Uterus (tissue), 2 donors: ENCODE measurements at regions not wholly inside any gene's neighbourhood (a gene's known extent, or its start where the extent isn't known, plus 50 kb on each side); places are given as distances from the start of the nearest gene placed in this dataset.

Source experiments
- POLR2A ChIP-seq, 2 donors: fragments of 450-650 bp; IDR thresholded peaks; one replicate each; pipeline ENCODE4 v1.6.1; 2016; ENCODE audit warnings: antibody characterized with exemption in 2 of 2, mild to moderate bottlenecking in 1 of 2, moderate library complexity in 1 of 2
- TF ChIP-seq, protein P1 (sequence below), 4 experiments: fragments of 200-600 bp in 2 of 4; fragments of 450-650 bp in 2 of 4; sonication (generic) in 2 of 4; IDR thresholded peaks; one replicate each; pipeline ENCODE4 v1.5.1; 2016 to 2019; ENCODE audit warnings: antibody characterized with exemption in 4 of 4, mild to moderate bottlenecking in 2 of 4, moderate library complexity in 1 of 4

DNA sequence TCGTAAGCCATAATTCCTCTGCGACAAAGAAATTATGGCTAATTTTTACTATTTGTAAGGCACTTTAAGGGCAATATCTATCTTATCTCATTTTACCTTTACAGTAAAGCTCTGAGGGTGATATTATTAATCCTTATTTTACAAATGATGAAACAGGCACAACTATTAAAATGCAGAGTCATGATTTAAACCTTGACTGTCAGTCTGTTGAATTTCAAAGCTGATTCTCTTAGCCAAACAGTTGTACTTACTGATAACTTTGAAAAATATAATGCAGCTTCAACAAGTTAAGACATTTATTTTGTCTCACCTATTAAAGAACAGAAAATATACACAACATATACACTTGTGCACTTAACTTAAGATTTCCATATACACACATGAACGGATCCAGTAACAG, 88.2 kb downstream of the SMPDL3A start:
- TF ChIP-seq, protein P1, sequence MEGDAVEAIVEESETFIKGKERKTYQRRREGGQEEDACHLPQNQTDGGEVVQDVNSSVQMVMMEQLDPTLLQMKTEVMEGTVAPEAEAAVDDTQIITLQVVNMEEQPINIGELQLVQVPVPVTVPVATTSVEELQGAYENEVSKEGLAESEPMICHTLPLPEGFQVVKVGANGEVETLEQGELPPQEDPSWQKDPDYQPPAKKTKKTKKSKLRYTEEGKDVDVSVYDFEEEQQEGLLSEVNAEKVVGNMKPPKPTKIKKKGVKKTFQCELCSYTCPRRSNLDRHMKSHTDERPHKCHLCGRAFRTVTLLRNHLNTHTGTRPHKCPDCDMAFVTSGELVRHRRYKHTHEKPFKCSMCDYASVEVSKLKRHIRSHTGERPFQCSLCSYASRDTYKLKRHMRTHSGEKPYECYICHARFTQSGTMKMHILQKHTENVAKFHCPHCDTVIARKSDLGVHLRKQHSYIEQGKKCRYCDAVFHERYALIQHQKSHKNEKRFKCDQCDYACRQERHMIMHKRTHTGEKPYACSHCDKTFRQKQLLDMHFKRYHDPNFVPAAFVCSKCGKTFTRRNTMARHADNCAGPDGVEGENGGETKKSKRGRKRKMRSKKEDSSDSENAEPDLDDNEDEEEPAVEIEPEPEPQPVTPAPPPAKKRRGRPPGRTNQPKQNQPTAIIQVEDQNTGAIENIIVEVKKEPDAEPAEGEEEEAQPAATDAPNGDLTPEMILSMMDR (IDR thresholded peaks at IDR 0.05): no peak
- no peak for TF ChIP-seq POLR2A (IDR thresholded peaks at IDR 0.05)
